ENCODE measurements at regions not wholly inside any gene's neighbourhood (a gene's known extent, or its start where the extent isn't known, plus 50 kb on each side); places are given as distances from the start of the nearest gene placed in this dataset.
"Not testable (repeated sequence)": the region's sequence is repeated elsewhere in the genome, so short reads cannot be mapped to it uniquely, and the experiment has no call there.

DNA sequence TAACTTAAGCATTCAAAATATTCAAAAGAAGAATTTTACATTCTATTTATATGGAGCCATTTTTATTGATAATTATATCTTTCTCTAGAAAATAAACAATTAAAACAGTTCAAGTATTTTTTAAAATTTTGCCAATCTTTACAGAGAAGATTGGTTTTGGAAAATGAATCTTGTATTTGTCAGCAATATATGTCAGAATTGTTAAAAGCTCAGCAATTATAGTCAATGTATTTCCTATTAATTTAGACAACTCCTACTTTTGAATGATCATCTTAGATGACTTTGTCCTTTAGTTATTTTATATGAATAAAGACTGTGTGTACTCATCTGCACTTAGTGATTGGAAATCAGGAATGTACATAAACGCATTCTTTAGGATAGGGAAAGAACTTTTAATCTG lies 223.9 kb upstream of the MAD2L1 start:
- no peak for DNase-seq

DNA sequence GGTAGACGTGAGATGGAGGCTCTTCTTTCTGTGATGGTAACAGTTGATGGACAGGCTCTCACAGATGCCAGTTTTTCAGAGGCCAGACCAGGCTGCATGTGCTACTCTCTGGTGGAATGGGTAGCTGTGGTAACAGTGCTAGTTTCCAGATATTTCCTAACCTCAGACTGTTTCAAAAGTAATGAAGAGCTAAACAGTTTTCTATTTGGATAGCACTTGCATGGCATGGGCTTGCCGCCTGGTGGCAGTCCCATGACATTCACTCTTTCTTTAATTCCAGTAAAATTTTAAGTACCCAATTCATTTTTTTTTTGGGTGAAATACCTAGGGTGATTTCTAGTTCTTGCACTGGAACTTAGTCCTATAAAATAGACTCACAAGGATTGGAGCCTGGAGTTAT lies 220.2 kb upstream of the MAD2L1 start:
- DNase-seq: no peak

DNA sequence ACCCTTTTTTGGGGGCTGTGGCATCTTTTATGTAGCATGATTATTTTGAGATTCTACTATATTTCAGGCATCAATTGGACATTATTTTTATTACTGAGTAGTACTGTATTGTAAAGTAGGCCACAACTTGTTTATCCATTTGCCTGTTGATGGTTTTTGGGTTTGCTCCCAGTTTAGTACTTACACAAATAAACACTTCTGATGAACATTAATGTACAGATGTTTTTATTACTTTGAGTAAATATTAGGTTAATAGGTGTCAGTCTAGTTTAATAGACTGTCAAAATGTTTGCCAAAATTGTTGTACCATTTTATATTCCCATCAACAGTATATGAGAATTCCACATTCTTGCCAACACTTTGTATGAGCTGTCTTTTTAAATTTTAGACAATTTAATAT lies 214.9 kb upstream of the MAD2L1 start:
- DNase-seq: no peak

DNA sequence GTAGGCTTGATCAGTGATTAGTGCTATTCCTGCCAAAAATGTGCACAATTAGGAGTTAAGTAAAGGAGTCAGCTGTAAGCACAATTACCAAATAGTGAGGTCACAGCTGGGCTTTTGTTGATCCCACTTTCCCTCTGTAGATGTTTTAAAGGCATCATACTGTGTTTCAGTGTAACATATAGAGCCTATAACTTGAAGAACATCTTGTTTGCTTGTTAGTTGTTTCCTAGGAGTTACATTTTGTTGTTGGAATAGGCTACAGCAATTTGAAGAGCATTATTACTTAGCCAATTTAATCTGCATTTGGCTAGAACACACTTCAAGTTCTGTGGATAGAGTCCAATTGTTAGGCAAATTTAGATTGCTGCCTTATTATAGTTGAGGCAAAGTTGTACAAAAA lies 210.7 kb upstream of the MAD2L1 start:
- no peak for DNase-seq

DNA sequence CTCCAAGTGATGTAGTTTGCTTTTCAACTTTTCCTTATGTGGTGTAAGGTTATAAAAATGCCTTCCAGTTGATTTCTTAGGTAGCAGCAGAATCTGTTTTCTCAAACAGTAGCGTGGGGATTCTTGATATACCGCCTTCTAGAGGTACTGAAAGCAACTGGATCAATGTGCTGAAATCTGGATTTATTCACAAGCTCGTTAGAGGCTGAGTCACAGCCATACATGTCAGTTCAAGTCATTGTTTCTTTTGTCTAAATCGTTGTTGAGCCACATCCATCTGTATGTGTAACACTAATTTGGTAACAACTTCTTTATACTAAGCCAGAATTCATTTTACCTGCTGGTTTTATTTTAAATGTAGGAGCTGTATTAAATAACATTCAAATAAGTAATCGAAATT lies 200.0 kb upstream of the MAD2L1 start:
- DNase-seq: no peak

DNA sequence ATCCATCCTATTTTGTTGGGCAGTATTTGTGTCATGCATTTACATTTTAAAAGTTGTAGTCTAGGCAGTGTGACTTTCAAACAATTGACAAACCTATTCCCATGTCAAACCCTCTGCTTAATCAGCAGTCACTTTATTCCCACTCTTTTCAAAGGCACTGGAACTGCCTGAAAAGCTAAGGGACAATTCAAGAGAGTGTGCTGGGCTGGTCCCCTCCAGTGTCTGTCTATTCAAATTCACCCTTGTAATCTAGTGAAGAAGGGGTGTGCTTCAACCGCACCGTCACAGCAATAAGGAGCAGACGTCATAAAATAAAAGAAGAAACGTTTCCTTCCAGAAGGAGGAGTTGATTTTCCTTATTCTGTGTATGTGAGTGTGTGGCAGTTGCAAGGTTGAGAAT lies 197.0 kb upstream of the MAD2L1 start:
- DNase-seq: no peak

DNA sequence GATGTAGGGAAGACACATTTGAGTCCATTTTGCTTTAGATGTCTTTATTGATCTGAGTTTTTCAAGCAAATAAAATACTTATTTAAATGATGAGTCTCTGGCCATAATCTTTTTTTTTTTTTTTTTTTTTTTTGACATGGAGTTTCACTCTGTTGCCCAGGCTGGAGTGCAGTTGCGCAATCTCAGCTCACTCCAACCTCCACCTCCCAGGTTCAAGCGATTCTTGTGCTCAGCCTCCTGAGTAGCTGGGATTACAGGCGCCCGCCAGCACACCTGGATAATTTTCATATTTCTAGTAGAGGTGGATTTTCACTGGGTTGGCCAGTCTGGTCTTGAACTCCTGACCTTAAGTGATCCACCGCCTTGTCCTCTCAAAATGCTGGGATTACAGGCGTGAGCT lies 194.5 kb upstream of the MAD2L1 start:
- DNase-seq: no peak

DNA sequence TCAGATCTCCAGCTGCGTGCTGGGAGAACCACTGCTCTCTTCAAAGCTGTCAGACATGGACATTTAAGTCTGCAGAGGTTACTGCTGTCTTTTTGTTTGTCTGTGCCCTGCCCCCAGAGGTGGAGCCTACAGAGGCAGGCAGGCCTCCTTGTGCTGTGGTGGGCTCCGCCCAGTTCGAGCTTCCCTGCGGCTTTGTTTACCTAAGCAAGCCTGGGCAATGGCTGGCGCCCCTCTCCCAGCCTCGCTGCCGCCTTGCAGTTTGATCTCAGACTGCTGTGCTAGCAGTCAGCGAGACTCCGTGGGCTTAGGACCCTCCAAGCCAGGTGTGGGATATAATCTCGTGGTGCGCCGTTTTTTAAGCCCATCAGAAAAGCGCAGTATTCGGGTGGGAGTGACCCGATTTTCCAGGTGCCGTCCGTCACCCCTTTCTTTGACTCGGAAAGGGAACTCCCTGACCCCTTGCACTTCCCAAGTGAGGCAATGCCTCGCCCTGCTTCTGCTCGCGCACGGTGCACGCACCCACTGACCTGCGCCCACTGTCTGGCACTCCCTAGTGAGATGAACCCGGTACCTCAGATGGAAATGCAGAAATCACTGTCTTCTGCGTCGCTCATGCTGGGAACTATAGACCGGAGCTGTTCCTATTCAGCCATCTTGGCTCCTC lies 189.6 kb upstream of the MAD2L1 start:
- not testable (repeated sequence) for DNase-seq

DNA sequence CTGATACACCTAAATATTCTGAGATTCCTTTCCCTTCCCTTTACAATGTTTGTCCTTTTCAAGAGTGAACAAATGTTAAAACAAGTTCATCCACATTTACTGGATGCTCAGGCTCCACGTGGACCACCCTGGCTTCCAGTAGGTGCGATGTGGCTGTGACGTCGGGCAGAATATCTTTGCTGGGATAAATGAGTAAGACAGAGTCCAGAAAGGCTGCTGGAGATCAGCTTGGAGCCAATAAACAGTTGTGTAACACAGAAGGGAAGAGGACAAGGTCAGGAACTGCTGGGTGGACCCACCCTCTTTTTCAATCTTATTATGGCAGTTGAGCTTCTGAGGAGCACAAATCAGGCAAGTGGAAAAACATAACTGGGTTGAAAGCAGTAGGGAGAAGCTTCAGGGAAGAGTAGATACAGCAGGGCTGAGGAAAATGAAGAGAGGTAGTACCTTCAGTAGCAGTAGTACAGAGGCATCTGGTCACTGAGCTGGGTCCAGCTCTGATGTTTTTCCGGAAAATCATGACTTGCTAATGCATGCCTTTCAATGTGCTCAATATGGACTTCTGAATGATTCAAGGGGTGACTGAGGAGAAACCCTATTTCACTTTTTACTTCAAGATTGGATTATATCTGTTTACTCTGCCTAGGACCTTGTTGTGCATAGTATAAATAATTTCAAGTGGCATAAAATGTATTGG lies 171.8 kb upstream of the MAD2L1 start:
- DNase-seq: no peak

DNA sequence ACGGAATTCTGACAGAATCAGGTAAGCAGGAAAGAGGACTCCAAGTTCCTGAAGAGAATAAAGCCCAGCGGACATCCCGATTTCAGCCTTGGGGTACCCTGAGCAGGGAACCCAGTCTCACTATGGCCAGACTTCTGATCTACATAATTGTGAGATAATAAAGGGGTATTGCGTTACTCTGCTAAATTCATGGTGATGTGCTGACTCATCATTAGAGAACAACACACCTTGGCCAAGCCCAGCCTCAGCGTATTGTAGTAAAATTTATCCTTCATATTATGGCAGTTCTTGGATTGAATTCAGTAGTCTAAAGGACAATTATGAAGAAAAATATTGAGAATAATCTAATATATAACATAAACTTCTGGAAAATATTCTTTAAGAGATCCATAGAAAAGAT lies 170.2 kb upstream of the MAD2L1 start:
- no peak for DNase-seq

DNA sequence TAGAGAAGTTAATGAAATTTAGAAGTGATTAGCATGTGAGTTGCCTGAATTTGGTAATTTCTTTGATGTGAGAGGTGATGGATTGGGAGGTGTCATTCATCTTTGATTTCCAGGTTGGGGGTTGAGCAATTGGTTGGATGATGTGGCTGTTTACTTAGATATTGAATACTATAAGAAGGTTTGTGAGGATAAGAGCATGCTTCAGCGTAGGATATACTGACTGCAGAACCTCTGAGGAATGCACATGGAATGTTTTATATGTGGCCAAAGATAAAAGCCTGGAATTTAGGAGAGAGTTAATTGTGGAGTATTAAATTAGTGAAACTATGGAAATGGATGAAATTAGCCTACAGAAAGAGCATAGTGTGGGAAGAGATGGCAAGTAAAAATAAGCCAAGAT lies 165.4 kb upstream of the MAD2L1 start:
- DNase-seq: no peak

DNA sequence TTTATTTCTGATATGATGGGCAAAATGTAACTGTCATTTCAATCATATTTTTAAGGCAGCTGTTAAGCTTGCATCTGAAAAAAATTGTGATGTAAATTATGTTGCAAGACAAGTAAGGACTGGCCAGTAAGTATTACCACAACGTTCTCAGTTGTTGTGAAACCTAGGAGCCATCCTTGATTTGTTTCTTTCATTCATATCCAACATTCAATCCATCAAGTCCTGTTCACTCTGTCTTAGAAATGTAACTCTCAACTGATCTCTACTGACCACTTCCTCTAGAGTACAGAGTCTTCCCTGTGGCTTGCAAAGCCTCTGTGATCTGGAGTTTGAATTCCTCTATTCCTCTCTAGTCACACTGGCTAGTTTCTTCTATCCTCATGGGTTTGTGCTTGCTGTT lies 161.4 kb upstream of the MAD2L1 start:
- no peak for DNase-seq

DNA sequence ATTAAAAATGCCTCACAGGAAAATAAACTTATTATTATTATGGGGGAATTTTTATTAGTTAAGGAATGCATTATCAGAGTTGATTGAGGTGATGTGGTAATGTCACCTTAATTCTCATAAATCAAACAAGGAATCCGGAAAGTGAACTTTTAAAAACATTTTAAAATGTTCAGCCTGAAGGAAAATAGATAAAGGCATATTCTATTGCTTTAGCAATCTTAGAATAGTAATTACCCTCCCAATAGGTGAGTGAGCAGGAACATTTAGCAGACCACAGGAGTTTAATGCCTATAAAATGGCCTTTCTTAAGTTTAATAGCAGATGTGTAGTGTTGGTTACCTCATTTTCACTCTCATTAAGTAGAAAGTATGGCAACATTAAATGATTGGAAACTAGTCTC lies 160.9 kb upstream of the MAD2L1 start:
- no peak for DNase-seq

DNA sequence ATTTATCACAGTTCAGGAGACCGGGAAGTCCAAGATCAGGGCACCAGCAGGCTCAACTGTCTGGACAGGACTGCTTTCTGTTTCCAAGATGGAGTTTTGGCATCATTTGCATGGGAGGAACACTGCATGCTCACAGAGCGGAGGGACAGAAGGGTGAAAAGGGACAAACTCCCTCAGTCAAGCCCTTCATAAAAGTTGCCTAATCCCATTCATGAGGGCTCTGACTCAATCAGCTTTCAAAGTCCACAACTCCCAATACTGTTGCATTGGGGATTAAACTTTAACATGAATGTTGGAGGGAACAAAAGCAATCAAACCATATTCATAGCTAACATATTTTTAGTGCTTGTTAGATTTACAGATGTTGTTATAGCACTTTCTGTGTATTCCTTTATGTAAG lies 158.9 kb upstream of the MAD2L1 start:
- no peak for DNase-seq

DNA sequence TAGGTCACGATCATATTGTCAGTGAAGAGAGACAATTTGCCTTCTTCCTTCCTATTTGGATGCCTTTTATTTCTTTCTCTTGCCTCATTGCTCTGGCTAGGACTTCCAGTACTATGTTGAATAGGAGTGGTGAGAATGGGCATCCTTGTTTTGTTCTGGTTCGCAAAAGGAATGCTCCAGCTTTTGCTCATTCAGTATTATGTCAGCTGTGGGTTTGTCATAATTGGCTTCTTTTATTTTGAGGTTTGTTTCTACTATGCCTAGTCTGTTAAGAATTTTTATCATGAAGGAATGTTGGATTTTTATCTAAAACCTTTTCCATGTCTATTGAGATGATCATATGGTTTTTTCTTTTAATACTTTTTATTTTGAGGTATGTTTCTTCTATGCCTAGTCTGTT lies 152.3 kb upstream of the MAD2L1 start:
- DNase-seq: no peak

DNA sequence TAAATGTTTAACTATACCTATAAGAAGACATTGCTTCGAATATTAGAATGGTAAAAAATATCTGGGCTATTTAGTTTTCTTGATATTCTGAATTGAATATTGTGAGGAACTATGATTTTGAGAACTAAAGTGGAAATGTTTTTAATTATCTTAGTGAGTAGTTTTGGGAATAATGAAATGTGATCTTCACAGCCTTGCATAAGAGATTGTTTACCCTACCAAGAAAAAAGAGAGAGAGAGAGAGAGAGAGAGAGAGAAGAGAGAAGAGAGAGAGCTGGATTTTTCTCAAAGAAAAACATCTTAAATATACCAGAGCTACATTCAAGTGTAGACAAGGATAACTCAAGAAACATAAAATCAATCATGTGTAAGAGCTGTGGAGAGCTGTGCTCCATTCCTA lies 148.7 kb upstream of the MAD2L1 start:
- DNase-seq: no peak

DNA sequence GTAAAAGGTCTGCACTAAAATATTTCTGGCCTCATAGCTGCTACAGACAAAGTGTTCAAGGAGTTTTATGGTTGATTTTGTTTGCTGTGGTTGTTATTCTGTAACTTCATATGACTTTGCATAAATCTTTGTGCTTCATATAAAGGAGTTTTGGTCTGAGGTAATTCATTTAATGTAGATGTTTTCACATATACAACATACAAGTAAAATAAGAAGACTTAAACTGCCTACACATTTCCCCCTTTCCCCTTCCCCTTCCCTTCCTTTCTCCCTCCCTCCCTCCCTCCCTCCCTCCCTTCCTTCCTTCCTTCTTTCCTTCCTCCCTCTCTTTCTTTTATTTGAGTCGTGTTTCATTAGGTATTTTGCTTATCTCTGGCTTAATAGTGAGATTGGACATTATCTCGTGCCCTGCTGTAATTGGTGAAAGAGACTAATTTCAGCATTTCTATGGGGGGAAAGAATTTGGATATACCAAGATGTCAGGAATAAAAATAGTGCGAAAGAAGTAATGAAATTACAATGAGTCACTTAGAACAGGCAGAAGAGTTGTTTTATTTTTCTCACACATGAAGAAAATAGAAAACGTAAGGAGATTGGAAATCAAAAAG lies 144.9 kb upstream of the MAD2L1 start:
- DNase-seq: no peak

DNA sequence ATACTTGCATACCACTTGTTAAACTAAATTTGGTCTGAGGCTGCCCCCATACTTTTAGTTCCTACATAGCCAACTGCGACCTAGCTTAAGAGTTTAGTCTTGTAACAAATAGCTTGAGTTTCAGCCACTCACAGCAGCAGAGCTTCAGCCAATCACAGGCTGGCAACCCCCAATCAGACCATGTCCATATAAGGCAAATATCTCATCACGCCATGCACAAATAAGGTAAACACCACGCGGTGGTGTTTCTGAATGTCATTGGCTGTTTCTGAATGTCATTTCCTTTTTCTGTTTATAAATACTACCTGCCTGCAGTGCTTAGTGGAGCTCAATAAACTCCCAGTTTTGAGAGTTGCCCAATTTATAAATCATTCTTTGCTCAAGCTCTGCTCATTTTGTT lies 143.1 kb upstream of the MAD2L1 start:
- no peak for DNase-seq

DNA sequence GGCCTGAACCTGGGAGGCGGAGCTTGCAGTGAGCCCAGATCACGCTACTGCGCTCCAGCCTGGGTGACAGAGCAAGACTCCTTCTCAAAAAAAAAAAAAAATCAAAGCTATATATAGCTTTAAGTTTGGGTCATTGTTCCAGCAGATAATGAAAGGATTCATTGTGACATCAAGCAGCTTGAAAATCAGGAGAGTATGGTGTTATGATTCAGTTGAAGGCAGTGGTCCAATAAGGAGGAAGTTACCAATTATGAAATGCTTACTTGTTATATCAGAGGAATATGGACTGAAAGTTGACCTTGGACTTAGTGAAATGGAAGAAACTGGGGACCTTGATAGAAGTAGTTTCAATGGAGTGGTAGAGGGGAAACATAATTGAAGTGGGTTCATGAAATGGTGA lies 140.4 kb upstream of the MAD2L1 start:
- no peak for DNase-seq

DNA sequence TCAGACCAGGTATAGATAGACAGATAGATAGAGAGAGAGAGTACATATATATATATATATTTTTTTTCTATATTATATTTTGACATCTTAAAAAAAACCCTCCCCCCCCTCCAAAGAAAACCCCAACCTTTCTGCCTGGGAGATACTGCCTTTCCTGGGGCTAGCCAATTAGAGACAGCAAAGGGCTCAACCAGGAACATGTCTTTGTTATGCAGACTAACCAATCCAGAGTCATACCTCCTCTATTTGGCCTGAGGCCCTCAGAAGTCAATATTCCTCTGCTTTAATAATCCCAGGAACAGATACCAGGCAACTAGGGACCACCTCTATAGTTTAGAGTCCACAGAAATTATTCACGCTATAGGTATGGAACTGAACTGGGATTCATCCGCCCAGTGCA lies 135.6 kb upstream of the MAD2L1 start:
- DNase-seq: no peak

DNA sequence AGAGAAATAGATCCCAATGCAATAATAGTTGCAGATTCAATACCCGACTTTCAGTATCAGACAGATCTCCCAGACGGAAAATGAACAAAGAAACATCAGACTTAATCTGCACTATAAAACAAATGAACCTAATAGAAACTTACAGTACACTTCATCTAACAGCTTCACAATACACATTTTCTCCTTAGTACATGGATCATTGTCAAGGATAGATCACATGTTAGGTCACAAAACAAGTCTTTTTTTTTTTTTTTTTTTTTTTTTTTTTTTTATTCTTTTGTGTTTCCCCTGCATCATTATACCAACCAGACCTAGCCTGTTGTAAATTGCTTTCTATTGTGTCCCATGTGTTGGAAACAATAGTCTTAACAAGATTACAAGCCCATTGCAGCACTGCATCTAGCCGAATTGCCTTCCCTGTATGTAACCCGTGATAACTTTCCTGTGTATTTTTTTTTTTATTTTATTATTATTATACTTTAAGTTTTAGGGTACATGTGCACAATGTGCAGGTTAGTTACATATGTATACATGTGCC lies 134.0 kb upstream of the MAD2L1 start:
- not testable (repeated sequence) for DNase-seq

DNA sequence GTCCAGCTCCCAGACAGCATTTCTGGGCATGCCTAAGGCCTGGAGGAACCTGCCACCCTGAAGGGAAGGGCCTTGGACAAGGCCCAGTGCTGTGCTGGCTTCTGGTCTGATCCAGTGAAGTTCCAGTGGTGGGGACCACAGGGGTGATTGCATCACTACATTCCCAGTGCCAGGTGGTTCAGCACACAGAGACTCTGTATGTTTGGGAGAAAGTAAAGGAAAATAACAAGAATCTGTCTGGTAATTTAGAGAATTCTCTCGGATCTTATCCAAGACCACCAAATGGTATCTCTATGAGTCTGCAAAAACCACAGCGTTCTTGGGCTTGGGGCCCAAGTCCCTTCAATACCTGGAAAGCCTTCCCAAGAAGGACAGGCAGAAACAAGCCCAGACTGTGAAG lies 131.8 kb upstream of the MAD2L1 start:
- DNase-seq: no peak

DNA sequence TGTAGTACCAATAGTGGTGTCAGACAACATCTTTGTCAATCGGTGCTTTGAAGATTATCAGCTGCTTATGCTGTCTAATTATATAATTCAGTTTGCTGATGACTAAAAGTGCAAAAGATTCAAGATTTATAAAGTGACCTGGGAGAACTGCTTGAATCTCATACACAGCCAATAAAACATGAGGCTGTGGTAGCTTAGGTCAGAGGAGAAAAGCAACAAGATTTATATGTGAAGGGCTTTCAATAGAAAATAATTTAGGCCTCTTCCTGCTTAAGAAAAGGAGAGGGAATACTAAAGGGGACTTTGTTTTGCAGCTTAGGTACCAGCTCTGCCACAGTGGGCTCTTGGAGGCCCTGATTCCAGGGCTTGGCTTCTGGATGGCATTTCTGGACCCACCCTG lies 111.0 kb upstream of the MAD2L1 start:
- DNase-seq: no peak

DNA sequence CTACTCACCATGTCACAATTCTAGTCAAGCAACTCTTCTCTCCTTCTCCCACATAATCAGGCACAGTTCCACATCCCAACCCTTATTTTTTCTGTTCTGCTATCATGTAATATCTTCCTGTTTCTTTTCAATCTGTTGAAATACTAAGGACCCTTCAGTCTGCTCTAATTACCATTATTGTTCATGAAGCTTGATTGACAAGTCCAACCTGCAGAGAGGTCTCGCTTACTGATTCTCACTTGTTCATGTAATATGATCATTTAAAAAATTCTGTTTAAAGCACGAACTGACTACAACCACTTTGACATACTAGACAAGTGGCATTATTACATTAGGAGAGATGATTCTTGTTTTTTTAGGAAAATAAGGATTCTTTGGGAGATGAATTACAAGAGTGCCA lies 108.6 kb upstream of the MAD2L1 start:
- no peak for DNase-seq
